ENCODE measurements at regions not wholly inside any gene's neighbourhood (a gene's known extent, or its start where the extent isn't known, plus 50 kb on each side); places are given as distances from the start of the nearest gene placed in this dataset.
A peak's percentile ranks its signal among the peaks of the same experiment; 100 is the strongest.
"Not testable (repeated sequence)": the region's sequence is repeated elsewhere in the genome, so short reads cannot be mapped to it uniquely, and the experiment has no call there.

DNA sequence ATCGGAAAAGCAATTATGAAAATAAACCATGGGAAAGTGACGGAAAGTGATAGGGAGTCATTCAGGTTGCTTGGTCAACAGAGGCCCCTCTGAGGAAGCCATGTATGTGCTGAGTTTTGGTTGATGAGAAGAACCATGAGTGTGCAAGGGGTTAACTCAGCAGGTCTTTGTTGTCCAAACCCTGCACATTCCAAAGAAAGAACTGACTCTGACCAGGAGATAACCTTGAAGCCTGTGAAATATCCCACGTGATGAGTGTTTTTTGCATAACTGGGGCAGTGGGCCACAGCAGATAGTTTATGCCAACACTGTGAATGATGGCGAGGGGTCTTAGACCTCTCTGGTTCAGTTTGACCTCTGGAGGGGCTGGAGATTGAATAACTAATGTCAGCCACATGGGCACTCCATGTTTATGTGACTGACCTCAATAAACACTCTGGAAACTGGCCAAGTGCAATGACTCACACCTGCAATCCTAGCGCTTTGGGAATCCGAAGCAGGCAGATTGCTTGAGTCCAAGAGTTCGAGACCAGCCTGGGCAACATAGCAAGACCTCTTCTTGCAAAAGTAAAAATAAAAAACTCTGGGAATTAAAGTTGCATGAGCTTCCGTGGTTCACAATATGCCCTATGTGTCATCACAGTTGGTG lies 154.0 kb upstream of the FOXK1 start:
- DNase-seq: no peak

DNA sequence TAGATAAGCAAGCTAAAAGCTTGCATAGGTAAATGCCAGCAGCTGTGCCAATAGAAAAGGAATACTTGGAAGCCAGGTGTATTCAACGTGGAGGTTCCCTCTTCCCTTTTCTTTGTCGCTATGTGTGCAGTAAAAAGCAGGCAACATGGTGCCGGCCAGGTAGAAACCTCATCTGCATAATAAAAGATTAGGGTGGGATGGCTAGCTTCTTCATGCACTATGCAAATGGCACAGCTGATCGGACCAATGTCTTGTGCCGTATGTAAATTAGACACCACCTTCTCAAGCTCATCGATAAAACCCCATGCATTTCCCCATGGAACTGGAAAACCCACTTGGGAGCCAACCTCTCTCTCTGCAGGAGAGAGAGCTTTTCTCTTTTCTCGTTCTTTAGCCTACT lies 150.9 kb upstream of the FOXK1 start:
- no peak for DNase-seq

GRCh38 chr7:4533339-4533738 lies 148.8 kb upstream of the FOXK1 start:
- not testable (repeated sequence) for DNase-seq

DNA sequence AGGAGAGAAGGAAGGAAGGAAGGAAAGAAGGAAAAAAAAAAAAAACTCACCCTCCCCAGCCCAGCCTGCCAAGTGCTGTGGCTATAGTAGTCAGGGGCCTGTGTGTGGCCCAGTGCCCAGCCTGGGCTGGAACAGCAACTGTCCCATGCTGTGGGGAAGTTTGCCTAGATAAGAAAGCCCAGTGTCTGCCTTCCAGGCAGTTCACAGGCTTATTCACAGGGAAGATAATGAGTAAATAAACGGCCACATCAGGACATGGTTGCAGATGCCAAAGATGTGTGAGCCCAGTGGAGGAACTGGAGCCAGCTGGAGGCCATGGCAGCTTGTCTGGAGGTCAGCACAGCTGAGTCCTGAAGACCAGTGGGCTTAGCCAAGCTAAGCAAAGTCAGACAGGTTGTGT lies 132.4 kb upstream of the FOXK1 start:
- no peak for DNase-seq

- DNase-seq: no peak
These were observed 132.0 kb upstream of the FOXK1 start for GRCh38 chr7:4550117-4550516.

DNA sequence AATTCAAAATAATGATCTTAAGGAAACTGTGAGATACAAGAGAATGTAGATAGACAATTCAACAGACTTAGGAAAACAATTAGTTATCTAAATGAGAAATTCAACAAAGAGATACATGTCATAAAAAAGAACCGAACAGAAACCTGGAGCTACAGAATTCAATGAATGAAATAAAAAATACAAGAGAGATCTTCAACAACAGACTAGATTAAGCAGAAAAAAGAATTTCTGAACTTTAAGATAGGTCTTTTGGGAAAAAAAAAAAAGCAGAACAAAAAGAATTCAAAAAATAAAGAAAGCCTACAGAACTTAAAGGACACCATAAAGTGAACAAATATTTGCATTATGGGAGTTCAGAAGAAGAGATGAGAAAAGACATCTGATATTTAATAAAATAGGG lies 129.1 kb upstream of the FOXK1 start:
- no peak for DNase-seq

DNA sequence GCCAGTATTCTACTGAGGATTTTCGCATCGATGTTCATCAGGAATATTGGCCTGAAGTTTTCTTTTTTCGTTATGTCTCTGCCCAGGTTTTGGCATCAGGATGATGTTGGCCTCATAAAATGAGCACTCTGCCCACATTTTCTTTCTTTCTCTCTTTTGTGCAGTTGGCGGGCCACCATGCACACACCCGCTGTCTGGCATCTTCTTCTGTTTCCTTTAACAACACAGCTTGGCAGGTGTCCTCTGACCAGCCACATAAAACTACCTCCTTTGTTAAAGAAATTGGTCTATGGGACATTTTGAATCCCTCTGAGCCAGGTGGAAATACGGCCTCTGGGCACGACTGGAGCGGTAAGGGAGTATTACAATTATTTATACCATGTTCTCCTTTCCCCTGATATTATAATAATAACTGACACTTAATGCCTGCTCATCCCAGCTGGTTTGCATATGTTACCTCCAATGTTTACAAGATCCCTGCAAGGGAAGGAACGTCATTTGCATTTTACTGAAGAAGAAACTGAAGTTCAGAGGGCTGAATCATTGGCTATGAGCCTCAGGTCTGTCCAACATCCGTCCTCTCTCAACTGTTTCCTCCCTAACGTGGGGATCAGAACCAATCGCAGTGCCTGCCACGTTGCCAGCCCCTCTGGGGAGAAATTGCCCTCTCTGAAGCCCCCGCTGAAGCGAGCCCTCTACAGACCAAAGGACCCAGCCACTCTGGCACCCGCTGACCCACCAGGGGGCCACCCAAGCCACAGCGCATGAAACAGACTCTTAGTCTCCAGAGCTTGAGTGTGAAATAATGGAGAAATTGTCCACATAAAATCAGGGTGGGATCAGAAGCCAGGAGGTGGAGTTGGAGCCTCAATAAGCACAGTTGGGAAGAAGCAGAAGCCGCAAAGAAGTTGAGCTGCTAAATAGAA lies 125.0 kb upstream of the FOXK1 start:
- DNase-seq: no peak

- no peak for DNase-seq
These were observed 120.3 kb upstream of the FOXK1 start for GRCh38 chr7:4561795-4562194.

GRCh38 chr7:4566714-4567113 lies 115.4 kb upstream of the FOXK1 start:
- DNase-seq: no peak

GRCh38 chr7:4574851-4575250 lies 107.2 kb upstream of the FOXK1 start:
- no peak for DNase-seq

GRCh38 chr7:4575254-4575653 lies 106.8 kb upstream of the FOXK1 start:
- DNase-seq: no peak

- no peak for DNase-seq
These were observed 78.9 kb upstream of the FOXK1 start for GRCh38 chr7:4602905-4603842.

DNA sequence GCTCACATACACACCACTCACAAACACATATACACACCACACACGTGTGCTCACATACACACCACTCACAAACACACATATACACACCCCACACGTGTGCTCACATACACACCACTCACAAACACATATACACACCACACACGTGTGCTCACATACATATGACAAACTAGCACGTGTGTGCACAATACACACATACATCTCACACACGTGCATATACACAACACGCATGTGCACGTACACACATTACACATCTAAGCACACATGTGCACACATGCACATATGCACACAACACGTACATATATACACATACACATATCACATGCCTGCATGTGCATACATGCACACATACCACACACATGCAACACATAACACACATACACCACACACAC lies 78.3 kb upstream of the FOXK1 start:
- no peak for DNase-seq

- no peak for DNase-seq
These were observed 77.6 kb upstream of the FOXK1 start for GRCh38 chr7:4604456-4604940.

DNA sequence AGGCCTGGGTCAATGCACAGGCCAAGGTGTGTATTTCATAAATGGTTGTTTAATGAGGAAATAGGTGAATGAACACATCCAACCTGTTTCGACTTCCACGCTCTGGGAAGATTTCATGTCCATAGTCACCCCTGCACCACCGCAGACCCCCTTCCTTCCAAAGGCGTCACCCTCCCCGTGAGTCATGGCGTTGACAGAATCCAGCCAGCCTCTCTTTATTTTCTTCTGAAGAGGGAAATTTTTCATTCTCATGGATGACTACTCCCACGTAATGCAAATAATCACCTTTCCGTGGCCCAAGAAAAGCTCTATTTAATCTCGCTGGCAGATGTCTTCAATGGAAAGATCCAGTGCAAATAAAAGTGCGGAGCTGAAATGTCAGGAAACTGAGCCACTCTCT lies 75.3 kb upstream of the FOXK1 start:
- no peak for DNase-seq

- no peak for DNase-seq
These were observed 74.8 kb upstream of the FOXK1 start for GRCh38 chr7:4607311-4607729.

DNA sequence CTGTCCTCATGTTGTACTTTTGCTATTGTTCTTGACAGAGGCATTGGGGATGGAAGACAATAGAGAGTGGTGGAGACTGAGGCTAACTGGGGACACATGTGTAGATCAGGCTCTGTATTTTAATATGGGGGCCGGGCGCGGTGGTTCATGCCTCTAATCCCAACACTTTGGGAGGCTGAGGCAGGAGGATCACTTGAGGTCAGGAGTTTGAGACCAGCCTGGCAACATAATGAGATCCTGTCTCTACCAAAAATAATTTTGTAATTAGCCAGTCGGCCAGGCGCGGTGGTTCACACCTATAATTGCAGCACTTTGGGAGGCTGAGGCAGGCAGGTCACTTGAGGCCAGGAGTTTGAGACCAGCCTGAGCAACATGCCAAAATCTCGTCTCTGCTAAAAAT lies 72.5 kb upstream of the FOXK1 start:
- DNase-seq: not testable (repeated sequence)

DNA sequence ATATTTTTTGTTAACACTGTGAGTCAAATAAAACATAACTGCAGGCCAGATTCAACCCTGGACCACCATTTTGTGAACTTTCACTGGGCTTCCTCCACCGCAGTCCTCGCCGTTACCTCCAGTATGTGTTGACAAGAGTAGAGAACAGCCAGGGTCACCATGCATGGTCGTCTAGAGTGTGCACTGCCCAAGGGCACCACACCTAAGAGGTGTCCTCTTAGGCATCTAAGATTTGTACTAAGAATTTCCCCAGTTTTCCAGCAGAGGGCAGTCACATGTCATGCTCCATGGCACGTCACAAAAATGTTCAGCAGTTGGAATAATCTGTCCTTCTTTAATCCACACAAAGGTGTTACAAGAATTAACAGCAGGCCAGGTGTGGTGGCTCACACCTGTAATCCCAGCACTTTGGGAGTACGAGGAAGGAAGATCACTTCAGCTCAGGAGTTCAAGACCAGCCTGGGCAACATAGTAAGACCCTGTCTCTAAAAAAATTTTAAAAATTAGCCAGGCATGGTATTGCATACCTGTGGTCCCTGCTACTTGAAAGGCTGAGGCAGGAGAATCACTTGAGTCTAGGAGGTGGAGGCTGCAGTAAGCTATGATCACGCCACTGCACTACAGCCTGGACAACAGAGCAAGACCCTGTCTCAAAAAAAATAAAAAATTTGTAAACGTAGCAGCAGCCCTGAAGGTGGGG lies 71.2 kb upstream of the FOXK1 start:
- peak; percentile 85 for DNase-seq

DNA sequence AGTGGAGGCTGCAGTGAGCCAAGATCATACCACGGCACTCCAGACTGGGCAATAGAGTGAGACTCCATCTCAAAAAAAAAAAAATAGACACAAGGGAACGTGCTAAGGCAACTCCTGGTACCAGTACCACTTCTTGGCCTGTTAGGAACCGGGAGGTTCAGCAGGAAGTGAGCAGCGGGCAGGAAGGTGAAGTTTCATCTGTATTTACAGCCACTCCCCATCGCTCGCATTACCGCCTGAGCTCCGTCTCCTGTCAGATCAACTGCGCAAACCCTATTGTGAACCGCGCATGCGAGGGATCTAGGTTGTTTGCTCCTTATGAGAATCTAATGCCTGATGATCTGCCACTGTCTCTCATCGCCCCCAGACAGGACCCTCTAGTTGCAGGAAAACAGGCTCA lies 69.9 kb upstream of the FOXK1 start:
- DNase-seq: no peak

GRCh38 chr7:4612939-4613841 lies 68.9 kb upstream of the FOXK1 start:
- peak; percentile 51 for DNase-seq
